ENCODE measurements at regions not wholly inside any gene's neighbourhood (a gene's known extent, or its start where the extent isn't known, plus 50 kb on each side); places are given as distances from the start of the nearest gene placed in this dataset.

- H3K4me1 ChIP-seq (ENCODE audit: control insufficient read depth, insufficient read depth, low read length) = no peaks in the 10 kb centered on the region
- Mint-ChIP-seq H3K4me3 (no peak overlapping the region), H3K4me1 (no peaks in the 10 kb centered on the region), H3K27ac (no peak overlapping the region), H3K9me3 (no peaks in the 10 kb centered on the region), H3K27me3 (ENCODE audit: insufficient read depth) (peaks cover 5% of the 10 kb centered on the region), H3K36me3 (ENCODE audit: low read depth) (no peaks in the 10 kb centered on the region)
- no peaks in the 10 kb centered on the region for H3K9me3 ChIP-seq (ENCODE audit: control insufficient read depth, low read length)
- no peak overlapping the region for H3K9ac ChIP-seq (ENCODE audit: extremely low read depth, low read length, poor library complexity, severe bottlenecking)
- no peaks in the 10 kb centered on the region for H3K27me3 ChIP-seq (ENCODE audit: control insufficient read depth, insufficient read depth, low read length, poor library complexity, severe bottlenecking)
- no peak for TF ChIP-seq CTCF (conservative IDR thresholded peaks at IDR 0.05)
- H3K36me3 ChIP-seq (ENCODE audit: control insufficient read depth, insufficient read depth, low read length) = no peaks in the 10 kb centered on the region
- WGBS, 2 experiments (ENCODE audit: insufficient coverage in 1 of 2, insufficient read length in 1 of 2) = 37 to 41% methylated on average over 3 of the region's 3 CpGs
- DNase-seq = no peak
- no peak overlapping the region for H3K27ac ChIP-seq (ENCODE audit: low read depth, low read length)
- H3K4me3 ChIP-seq (ENCODE audit: low read length) = no peak overlapping the region
Observed at GRCh38 chr2:119073213-119073612, 85.3 kb downstream of the C1QL2 start.

GRCh38 chr2:119071476-119071875, 87.1 kb downstream of the C1QL2 start:
- no peak overlapping the region for H3K27ac ChIP-seq (ENCODE audit: low read depth, low read length)
- no peak for TF ChIP-seq CTCF (conservative IDR thresholded peaks at IDR 0.05)
- no peak overlapping the region for H3K4me3 ChIP-seq (ENCODE audit: low read length)
- no peak overlapping the region for H3K9ac ChIP-seq (ENCODE audit: extremely low read depth, low read length, poor library complexity, severe bottlenecking)
- no peaks in the 10 kb centered on the region for H3K36me3 Mint-ChIP-seq (ENCODE audit: low read depth)
- no peaks in the 10 kb centered on the region for H3K9me3 ChIP-seq (ENCODE audit: control insufficient read depth, low read length)
- H3K27ac Mint-ChIP-seq = no peak overlapping the region
- H3K27me3 Mint-ChIP-seq (ENCODE audit: insufficient read depth) = peaks cover 5% of the 10 kb centered on the region
- peak; percentile 12 for DNase-seq
- WGBS, 2 experiments (ENCODE audit: insufficient coverage in 1 of 2, insufficient read length in 1 of 2) = 100% methylated on average over 1 of the region's 1 CpG; no CpG with 5 or more reads in 1 of the 2 experiments
- H3K4me1 ChIP-seq (ENCODE audit: control insufficient read depth, insufficient read depth, low read length) = no peaks in the 10 kb centered on the region
- no peaks in the 10 kb centered on the region for H3K4me1 Mint-ChIP-seq
- H3K4me3 Mint-ChIP-seq = no peak overlapping the region
- H3K36me3 ChIP-seq (ENCODE audit: control insufficient read depth, insufficient read depth, low read length) = no peaks in the 10 kb centered on the region
- H3K9me3 Mint-ChIP-seq = no peaks in the 10 kb centered on the region
- no peaks in the 10 kb centered on the region for H3K27me3 ChIP-seq (ENCODE audit: control insufficient read depth, insufficient read depth, low read length, poor library complexity, severe bottlenecking)

- 56 to 61% methylated on average over 7 to 8 of the region's 8 CpGs for WGBS, 2 experiments (ENCODE audit: insufficient coverage in 1 of 2, insufficient read length in 1 of 2)
- H3K9ac ChIP-seq (ENCODE audit: extremely low read depth, low read length, poor library complexity, severe bottlenecking) = no peak overlapping the region
- no peaks in the 10 kb centered on the region for H3K9me3 ChIP-seq (ENCODE audit: control insufficient read depth, low read length)
- H3K27ac ChIP-seq (ENCODE audit: low read depth, low read length) = no peak overlapping the region
- H3K36me3 Mint-ChIP-seq (ENCODE audit: low read depth) = no peaks in the 10 kb centered on the region
- no peak overlapping the region for H3K4me3 ChIP-seq (ENCODE audit: low read length)
- DNase-seq = peak; percentile 27
- H3K27me3 ChIP-seq (ENCODE audit: control insufficient read depth, insufficient read depth, low read length, poor library complexity, severe bottlenecking) = no peaks in the 10 kb centered on the region
- TF ChIP-seq CTCF (conservative IDR thresholded peaks at IDR 0.05) = no peak
- H3K4me1 ChIP-seq (ENCODE audit: control insufficient read depth, insufficient read depth, low read length) = no peaks in the 10 kb centered on the region
- no peaks in the 10 kb centered on the region for H3K9me3 Mint-ChIP-seq
- peaks cover 2% of the 10 kb centered on the region for H3K27me3 Mint-ChIP-seq (ENCODE audit: insufficient read depth)
- H3K4me1 Mint-ChIP-seq = no peaks in the 10 kb centered on the region
- no peak overlapping the region for H3K4me3 Mint-ChIP-seq
- no peaks in the 10 kb centered on the region for H3K36me3 ChIP-seq (ENCODE audit: control insufficient read depth, insufficient read depth, low read length)
- H3K27ac Mint-ChIP-seq = no peak overlapping the region
Observed at GRCh38 chr2:119069781-119070180, 88.8 kb downstream of the C1QL2 start.
